ENCODE measurements at regions not wholly inside any gene's neighbourhood (a gene's known extent, or its start where the extent isn't known, plus 50 kb on each side); places are given as distances from the start of the nearest gene placed in this dataset.
"Not testable (repeated sequence)": the region's sequence is repeated elsewhere in the genome, so short reads cannot be mapped to it uniquely, and the experiment has no call there.

- no peak for DNase-seq (ENCODE audit: low spot score)
Measured at GRCh38 chr13:58994777-58995176, 1169.0 kb downstream of the DIAPH3 start.

- no peak for DNase-seq (ENCODE audit: low spot score)
Measured at GRCh38 chr13:58998716-58999115, 1165.0 kb downstream of the DIAPH3 start.

- DNase-seq (ENCODE audit: low spot score) = no peak
Measured at GRCh38 chr13:58999851-59000250, 1163.9 kb downstream of the DIAPH3 start.

- DNase-seq (ENCODE audit: low spot score) = no peak
Measured at GRCh38 chr13:59000770-59001169, 1163.0 kb downstream of the DIAPH3 start.

- no peak for DNase-seq (ENCODE audit: low spot score)
Measured at GRCh38 chr13:59012731-59013130, 1151.0 kb downstream of the DIAPH3 start.

GRCh38 chr13:59016250-59016649 lies 1147.5 kb downstream of the DIAPH3 start:
- no peak for DNase-seq (ENCODE audit: low spot score)

- no peak for DNase-seq (ENCODE audit: low spot score)
Measured at GRCh38 chr13:59024434-59024833, 1139.3 kb downstream of the DIAPH3 start.

GRCh38 chr13:59034198-59034597 lies 1129.5 kb downstream of the DIAPH3 start:
- no peak for DNase-seq (ENCODE audit: low spot score)

- DNase-seq (ENCODE audit: low spot score) = no peak
Measured at GRCh38 chr13:59038824-59039223, 1124.9 kb downstream of the DIAPH3 start.

- no peak for DNase-seq (ENCODE audit: low spot score)
Measured at GRCh38 chr13:59043016-59043415, 1120.7 kb downstream of the DIAPH3 start.

- DNase-seq (ENCODE audit: low spot score) = no peak
Measured at GRCh38 chr13:59047546-59047945, 1116.2 kb downstream of the DIAPH3 start.

GRCh38 chr13:59061621-59062020 lies 1102.1 kb downstream of the DIAPH3 start:
- no peak for DNase-seq (ENCODE audit: low spot score)

GRCh38 chr13:59064042-59064441 lies 1099.7 kb downstream of the DIAPH3 start:
- no peak for DNase-seq (ENCODE audit: low spot score)

- not testable (repeated sequence) for DNase-seq (ENCODE audit: low spot score)
Measured at GRCh38 chr13:59076386-59076785, 1087.3 kb downstream of the DIAPH3 start.

GRCh38 chr13:59086147-59086546 lies 1077.6 kb downstream of the DIAPH3 start:
- peak; percentile 10 for DNase-seq (ENCODE audit: low spot score)

- DNase-seq (ENCODE audit: low spot score) = no peak
Measured at GRCh38 chr13:59088716-59089115, 1075.0 kb downstream of the DIAPH3 start.

GRCh38 chr13:59094181-59094580 lies 1069.5 kb downstream of the DIAPH3 start:
- no peak for DNase-seq (ENCODE audit: low spot score)

- DNase-seq (ENCODE audit: low spot score) = no peak
Measured at GRCh38 chr13:59099182-59099974, 1064.3 kb downstream of the DIAPH3 start.

- DNase-seq (ENCODE audit: low spot score) = no peak
Measured at GRCh38 chr13:59103004-59103768, 1060.5 kb downstream of the DIAPH3 start.

- DNase-seq (ENCODE audit: low spot score) = peak; percentile 45
Measured at GRCh38 chr13:59111751-59112171, 1052.0 kb downstream of the DIAPH3 start.

- DNase-seq (ENCODE audit: low spot score) = peak; percentile 78
Measured at GRCh38 chr13:59112221-59112718, 1051.5 kb downstream of the DIAPH3 start.

- DNase-seq (ENCODE audit: low spot score) = no peak
Measured at GRCh38 chr13:59119475-59119874, 1044.3 kb downstream of the DIAPH3 start.

- no peak for DNase-seq (ENCODE audit: low spot score)
Measured at GRCh38 chr13:59120297-59120843, 1043.4 kb downstream of the DIAPH3 start.
